IPS-NIHi7 (cell line): ENCODE measurements at regions not wholly inside any gene's neighbourhood (a gene's known extent, or its start where the extent isn't known, plus 50 kb on each side); places are given as distances from the start of the nearest gene placed in this dataset.
"Not testable (repeated sequence)": the region's sequence is repeated elsewhere in the genome, so short reads cannot be mapped to it uniquely, and the experiment has no call there.

Experiments
- DNase-seq: peaks from one replicate; pipeline ENCODE4 v3.0.0; 2012; ENCODE audit warnings: mixed read lengths; ENCODE audit errors: extremely low spot score

GRCh38 chr1:30660241-30660640 lies 63.1 kb downstream of the MATN1 start:
- no peak for DNase-seq

GRCh38 chr1:30659702-30660101 lies 63.7 kb downstream of the MATN1 start:
- DNase-seq: no peak

GRCh38 chr1:30658375-30658774 lies 65.0 kb downstream of the MATN1 start:
- not testable (repeated sequence) for DNase-seq

GRCh38 chr1:30658014-30658336 lies 65.4 kb downstream of the MATN1 start:
- DNase-seq: no peak

GRCh38 chr1:30657131-30658013 lies 66.0 kb downstream of the MATN1 start:
- DNase-seq: no peak

- DNase-seq: no peak
Observed at GRCh38 chr1:30656171-30656940, 67.0 kb downstream of the MATN1 start.

- no peak for DNase-seq
Observed at GRCh38 chr1:30655672-30656071, 67.7 kb downstream of the MATN1 start.

GRCh38 chr1:30654188-30654587 lies 69.2 kb downstream of the MATN1 start:
- no peak for DNase-seq

GRCh38 chr1:30652152-30652841 lies 71.1 kb downstream of the MATN1 start:
- peak; percentile 34 for DNase-seq

GRCh38 chr1:30651395-30651794 lies 72.0 kb downstream of the MATN1 start:
- not testable (repeated sequence) for DNase-seq

- no peak for DNase-seq
Observed at GRCh38 chr1:30650968-30651320, 72.4 kb downstream of the MATN1 start.

- no peak for DNase-seq
Observed at GRCh38 chr1:30650038-30650967, 73.1 kb downstream of the MATN1 start.

GRCh38 chr1:30649321-30649991 lies 73.9 kb downstream of the MATN1 start:
- no peak for DNase-seq

GRCh38 chr1:30648408-30649000 lies 74.9 kb downstream of the MATN1 start:
- DNase-seq: no peak

GRCh38 chr1:30645807-30646206 lies 77.6 kb downstream of the MATN1 start:
- no peak for DNase-seq

- DNase-seq: no peak
Observed at GRCh38 chr1:30642391-30643120, 80.8 kb downstream of the MATN1 start.

- no peak for DNase-seq
Observed at GRCh38 chr1:30641572-30642353, 81.6 kb downstream of the MATN1 start.

GRCh38 chr1:30639881-30640452 lies 83.4 kb downstream of the MATN1 start:
- no peak for DNase-seq

- DNase-seq: no peak
Observed at GRCh38 chr1:30638811-30639210, 84.6 kb downstream of the MATN1 start.
